DMS153 (cell line): ENCODE measurements at regions not wholly inside any gene's neighbourhood (a gene's known extent, or its start where the extent isn't known, plus 50 kb on each side); places are given as distances from the start of the nearest gene placed in this dataset.

Source experiments
- DNase-seq: peaks from one replicate; lab custom pipeline; 2025; lab: John Stamatoyannopoulos, UW

DNA sequence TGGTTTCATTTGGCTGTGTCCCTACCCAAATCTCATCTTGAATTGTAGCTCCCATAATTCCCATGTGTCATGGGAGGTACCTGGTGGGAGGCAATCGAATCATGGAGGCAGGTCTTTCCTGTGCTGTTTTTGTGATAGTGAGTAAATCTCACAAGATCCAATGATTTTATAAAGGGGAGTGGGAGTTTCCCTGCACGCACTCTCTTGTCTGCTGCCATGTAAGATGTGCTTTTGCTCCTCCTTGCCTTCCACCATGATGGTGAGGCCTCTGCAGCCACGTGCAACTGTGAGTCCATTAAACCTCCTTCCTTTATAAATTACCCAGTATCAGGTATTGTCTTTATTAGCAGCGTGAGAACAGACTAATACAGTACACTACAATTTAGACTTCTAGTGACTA, 67.5 kb upstream of the LINC01488 start:
- no peak for DNase-seq

- no peak for DNase-seq
Measured at GRCh38 chr11:69414773-69415187, 66.7 kb upstream of the LINC01488 start.

DNA sequence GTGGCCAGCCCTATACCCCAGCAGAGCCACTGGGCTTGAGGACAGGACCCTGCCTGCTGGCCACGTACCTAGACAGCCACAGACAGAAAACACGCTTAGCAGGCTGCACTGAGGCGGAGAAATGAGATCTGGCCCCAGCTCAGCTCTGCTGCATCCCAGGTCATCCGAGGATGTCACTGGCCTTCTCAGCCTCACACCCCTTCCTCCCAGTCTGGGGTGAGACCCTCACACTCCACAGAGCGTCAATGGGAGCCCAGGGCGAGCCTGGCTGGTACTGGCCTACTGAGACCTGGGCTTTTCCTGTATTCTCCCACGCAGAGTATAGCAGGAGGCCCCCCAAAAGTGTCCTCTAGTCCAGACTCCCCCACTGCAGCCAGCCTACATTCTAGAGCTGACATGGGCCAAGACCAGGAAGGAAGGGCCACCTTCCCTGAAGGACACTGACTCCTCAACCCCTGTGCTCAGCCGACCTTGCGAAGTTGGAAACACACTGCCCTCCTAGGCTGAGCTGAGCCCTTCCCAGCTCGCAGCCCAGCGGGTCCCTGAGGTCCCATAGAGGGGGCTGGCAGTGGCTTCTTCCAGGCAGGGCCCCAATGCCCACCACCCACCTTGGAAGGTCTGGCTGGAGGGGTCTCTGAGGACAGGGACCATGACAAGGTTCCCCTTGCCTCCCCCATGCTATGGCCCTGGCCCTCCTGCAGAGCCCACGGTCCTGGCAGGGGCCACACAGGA, 65.9 kb upstream of the LINC01488 start:
- no peak for DNase-seq

- no peak for DNase-seq
Measured at GRCh38 chr11:69416143-69416515, 65.3 kb upstream of the LINC01488 start.

GRCh38 chr11:69416762-69417698, 64.4 kb upstream of the LINC01488 start:
- no peak for DNase-seq

- no peak for DNase-seq
Measured at GRCh38 chr11:69417699-69418085, 63.8 kb upstream of the LINC01488 start.

DNA sequence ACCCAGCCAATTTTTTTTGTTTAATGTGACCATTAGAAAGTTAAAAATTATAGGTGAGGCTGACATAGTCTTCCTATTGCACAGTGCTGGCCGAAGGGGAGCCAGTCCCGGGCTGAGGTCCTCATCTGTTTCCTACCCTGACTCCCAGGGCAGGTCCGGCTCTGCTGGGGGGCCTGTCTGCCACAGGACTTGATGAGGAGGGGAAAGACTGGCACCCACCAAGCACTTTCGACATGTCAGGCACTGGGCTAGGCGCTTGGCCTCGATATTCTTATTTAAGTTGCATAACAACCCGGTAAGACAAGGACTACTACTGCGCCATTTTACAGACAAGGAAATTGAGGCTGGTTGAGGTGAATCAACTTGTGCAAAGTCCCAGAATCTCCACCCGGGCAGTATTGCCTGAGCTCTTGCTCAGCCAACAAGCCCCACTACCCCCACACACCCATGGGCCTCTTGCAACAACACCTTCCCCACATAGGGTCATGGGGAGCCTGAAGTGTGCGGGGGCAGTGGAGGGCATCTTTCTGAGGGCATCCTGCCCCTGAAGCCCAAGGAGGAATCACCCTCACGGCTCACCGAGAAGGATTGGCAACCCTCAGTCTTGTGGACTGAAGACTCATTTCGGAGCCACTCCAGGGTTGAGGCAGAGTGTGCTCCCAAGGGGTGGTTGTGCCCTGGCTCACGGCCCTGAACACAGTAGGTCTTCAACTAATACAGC, 62.7 kb upstream of the LINC01488 start:
- DNase-seq: no peak

DNA sequence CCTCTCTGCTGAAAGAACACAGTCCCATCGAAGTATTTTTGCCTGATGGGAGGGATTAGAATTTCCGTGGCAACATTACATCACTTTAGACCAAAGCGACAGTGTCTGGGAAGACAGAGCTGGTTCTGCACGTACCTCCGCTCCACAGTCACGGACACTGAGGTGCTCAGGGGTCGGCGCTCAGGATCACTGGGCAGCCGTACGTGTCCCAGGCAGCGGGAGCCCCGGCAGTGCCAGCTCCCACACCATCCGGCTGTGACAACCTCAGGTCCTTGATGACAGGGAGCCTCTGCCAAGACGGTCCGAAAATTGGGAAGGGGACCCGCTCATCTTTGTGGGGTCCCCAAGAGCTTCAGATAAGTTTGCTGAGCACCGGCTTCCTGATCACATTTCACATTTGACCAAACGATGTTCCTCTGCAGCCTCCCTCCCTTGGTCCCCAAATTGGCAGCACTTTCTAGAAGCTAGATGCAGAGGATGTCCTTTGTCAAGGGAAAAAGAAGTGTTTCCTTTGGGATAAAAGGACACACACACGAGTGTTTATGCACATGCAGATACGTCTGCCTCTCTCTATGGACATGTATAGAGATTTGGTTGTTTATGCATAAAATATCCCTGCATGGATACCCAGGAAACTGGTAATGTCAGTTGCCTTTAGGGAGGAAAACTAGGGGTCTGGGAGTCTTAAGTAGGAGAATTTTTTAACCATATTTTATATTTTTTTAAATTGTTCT, 61.6 kb upstream of the LINC01488 start:
- DNase-seq: no peak

DNA sequence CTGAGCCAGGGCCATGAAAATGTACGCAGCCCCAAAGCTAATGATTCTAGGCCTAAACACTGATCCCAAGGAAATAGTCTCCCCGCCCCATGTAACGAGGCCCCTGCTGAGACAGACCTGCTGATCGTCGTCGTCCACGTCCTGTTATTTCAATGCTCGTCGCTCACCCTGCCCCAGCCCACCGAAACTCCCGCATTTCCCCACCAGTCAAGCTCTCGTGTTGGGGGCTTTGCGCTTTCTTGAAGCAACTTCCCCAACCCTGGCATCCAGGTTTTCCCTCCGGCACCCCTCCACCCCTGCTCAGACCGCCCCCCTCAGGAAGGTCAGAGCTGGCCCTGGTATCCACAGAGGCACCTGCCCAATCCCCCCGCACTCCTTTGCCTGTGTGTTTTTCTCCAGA, 58.8 kb upstream of the LINC01488 start:
- no peak for DNase-seq

- no peak for DNase-seq
Measured at GRCh38 chr11:69423181-69423580, 58.3 kb upstream of the LINC01488 start.

GRCh38 chr11:69423611-69424385, 57.7 kb upstream of the LINC01488 start:
- no peak for DNase-seq

DNA sequence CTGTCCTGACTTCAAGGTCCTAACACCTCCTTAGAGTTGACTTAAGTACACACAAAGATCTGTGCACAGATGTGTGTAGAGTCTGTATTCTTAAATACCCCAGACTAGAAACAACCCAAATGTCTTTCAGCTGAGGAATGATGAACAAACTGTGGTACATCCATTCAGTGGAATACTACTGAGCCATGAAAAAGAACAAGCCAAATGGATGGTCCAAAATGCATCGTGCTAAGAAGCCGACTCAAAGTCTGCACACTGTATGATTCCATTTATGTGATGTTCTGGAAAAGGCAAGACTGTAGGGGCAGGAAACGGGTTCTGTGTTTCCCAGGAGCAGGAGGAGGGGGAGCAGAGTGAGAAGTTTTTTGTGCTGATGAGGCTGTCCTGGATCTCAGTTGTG, 56.7 kb upstream of the LINC01488 start:
- DNase-seq: no peak

DNA sequence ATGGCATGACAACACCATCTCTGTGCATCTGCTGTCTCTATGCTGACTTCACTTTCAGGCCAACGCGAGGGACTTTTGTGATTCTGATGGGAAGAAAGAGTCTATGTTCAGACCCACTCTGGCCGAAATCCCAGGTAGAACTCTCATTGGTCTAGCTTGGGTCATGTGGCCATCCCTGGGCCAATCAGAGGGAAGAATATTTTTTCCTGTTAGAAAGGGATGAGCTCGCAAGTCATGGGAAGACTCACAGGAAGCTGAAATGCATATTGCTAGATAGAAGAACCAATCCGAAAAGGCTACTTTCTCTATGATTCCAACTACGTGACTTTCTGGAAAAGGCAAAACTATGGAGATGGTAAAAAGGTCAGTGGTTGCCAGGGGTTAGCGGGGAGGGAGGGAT, 56.0 kb upstream of the LINC01488 start:
- no peak for DNase-seq

DNA sequence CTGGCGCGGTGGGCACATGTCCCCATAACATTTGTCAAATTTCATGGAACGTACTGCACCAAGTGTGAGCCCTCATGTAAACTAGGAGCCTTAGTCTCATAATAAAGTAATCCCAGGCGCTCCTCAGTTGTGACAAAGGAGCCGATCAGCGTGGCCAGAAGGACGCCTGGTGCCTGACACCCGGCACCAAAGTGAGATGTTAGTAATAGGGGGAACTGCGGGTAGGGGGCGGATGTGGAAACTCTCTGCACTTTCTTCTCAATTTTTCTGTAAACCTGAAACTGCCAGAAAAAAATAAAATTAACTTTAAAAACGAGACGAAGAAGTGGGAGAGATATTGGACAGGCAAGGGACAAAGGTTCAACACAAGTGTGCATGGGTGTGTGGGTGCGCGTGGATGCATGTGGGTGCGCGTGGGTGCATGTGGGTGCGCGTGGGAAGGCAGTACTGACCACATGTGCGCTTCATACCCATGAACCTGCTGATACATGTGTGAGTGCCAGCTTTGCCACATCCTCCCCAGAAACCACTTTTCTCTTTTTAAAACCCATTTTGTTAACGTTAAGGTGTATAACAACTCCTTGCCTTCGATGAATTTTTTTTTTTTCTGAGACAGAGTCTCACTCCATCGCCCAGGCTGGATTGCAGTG, 55.4 kb upstream of the LINC01488 start:
- DNase-seq: no peak

GRCh38 chr11:69427337-69427736, 54.1 kb upstream of the LINC01488 start:
- DNase-seq: no peak

DNA sequence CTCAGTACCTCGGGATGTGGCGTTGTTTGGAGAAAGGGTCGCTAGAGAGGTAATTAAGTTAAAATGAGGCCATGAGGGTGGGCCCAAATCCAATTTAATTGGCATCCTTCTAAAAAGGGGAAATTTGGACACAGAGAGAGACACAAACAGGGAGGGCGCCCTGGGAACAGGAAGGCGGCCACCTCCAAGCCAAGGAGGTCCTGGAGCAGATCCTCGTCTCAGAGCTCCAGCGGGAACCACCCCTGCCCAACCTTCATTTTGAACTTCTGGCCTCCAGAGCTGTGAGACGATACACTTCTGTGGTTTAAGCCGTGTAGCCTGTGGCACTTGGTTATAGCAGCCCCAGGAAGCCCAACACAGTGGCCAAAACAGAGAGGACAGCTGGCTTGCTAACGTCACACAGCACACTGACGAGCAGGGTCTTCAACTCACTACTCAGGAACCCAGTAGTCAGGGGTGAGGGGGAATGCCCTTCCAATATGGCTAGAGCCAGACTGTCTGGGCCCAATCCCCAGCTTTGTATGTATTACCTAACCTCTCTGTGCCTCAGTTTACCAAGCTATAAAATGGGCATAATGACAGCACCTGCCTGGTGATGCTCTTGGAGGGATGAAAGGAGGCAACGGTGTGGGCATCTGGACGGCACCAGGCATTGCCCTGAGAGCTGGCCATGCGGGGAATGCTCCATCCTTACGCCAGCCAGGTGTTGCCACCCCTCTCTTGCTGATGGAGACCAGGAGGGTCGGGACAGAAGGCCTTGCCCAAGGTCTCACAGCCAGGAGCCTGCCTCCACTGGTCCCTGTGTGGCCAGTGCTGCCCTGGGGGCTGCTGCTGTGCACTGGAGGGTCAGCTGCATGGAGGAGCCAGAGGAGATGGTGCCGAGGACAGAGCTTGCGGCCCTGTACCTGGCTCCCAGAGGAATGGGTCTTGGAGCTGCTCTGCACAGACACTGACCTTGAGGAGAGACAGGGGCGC, 53.3 kb upstream of the LINC01488 start:
- no peak for DNase-seq

DNA sequence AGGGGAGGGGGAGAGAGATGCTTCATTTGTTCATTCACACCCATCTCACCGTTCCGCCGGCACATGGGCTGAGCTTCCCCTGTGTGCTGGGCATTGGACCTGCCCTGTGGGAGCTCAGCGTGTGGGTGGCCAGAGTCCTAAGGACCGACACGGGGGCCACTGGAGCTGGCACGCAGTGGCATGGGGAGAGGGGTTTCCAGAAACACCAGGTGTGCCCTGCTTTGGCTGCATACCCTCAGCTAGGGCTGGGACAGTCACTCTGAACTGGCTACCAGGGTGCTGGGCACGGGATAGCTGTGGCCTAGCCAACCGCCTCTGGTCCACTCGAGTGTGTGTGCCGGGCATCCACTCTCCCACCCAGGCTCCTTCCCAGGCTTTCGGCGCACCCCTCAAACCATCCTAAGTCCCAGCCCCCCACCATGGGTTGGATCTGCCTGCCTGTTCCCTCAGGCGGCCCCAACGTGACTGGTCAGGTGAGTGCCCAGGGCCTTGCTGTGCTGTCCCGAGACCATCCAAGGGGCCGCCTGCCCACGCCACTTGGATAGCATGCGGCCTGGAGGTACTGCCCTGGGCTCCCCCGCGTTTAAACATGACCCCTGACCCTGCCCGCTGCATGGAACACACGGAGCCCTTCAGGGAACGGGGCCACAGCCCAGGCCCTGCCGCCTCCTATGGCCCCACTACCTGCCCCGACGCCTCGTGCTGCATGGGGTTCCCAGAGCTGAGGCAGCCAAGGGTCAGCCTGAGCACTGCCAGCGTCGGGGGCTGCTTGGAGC, 51.6 kb upstream of the LINC01488 start:
- DNase-seq: no peak

DNA sequence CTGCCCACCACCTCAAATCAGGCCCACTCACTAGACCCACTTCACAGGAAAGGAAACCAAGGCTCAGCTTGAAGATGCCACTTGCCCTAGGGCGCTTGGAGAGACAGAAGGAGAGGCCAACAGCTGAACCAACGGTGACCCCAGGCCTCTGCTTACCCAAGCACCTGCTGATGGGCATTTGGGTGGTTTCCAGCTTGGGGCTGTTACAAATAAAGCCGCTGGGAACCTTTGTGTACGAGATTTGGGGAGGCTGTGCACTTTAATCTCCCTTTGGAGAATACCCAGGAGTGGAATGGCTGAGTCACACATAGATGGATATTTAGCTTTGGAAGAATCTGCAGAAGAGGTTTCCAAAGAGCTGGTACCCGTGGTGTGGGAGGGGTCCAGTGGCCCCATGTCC, 50.9 kb upstream of the LINC01488 start:
- no peak for DNase-seq

DNA sequence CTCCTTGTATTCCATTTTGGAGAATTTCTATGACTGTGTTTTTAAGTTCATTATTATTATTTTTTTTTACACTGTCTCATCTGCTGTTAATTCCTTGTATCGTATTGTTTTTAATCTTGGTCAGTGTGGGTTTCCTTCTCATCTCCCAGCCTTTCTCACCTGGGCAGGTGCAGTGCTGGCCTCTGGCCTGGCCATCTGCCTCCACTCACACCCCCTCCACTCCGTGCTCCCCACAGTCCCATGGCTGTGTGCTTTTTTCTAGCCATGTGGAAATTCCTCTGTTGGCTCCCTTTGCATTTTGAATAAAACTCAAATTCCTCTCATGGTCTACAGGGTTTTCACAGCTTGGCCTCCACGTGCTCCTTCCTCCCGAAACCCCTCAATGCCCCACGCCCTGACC, 50.3 kb upstream of the LINC01488 start:
- no peak for DNase-seq
